ENCODE measurements at regions not wholly inside any gene's neighbourhood (a gene's known extent, or its start where the extent isn't known, plus 50 kb on each side); places are given as distances from the start of the nearest gene placed in this dataset.

GRCh38 chr16:73831220-73831619, 465.4 kb upstream of the PSMD7 start:
- TF ChIP-seq CTCF (IDR thresholded peaks at IDR 0.05; ENCODE audit: unreplicated experiment), result no peak
- Mint-ChIP-seq H3K4me3 (ENCODE audit: unreplicated experiment) (no peak overlapping the region), H3K4me1 (ENCODE audit: unreplicated experiment) (peaks cover 4% of the 10 kb centered on the region), H3K36me3 (ENCODE audit: low read depth, unreplicated experiment) (no peaks in the 10 kb centered on the region), H3K27me3 (ENCODE audit: unreplicated experiment) (peaks cover 1% of the 10 kb centered on the region), H3K27ac (ENCODE audit: unreplicated experiment) (no peak overlapping the region), H3K9me3 (ENCODE audit: unreplicated experiment) (no peaks in the 10 kb centered on the region)
- DNase-seq (ENCODE audit: low spot score), result no peak

DNA sequence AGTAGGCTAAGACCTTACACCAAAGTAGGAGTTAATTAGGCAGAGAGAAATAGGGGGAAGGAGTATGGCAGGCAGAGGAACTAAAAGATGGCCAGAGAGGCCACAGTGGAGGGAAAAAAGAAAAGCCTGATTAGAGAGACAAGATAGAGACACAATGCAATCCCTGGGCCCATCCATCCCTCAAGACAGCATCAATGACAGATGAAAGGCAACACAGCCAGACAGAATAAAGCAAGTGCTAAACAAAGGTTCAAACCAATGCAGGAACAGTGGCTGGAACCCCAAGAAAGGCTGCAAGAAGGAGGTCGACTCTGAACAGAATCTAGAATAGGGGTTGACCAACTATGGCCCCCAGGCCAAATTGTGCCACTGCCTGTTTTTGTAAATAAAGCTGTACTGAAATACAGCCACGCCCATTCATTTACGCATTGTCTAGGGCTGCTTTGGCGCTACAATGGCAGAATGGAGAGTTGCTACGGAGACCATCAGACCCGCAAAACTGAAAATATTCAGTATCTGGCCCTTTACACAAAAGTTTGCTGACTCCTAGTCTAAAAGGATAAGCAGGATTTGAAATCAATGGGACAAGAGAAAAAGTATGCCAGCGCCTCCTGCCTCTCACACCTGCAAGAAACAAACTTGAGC, 473.3 kb upstream of the PSMD7 start:
- Mint-ChIP-seq H3K36me3 (ENCODE audit: low read depth, unreplicated experiment) (no peaks in the 10 kb centered on the region), H3K4me3 (ENCODE audit: unreplicated experiment) (no peak overlapping the region), H3K27ac (ENCODE audit: unreplicated experiment) (no peak overlapping the region), H3K9me3 (ENCODE audit: unreplicated experiment) (no peaks in the 10 kb centered on the region), H3K27me3 (ENCODE audit: unreplicated experiment) (peaks cover 5% of the 10 kb centered on the region), H3K4me1 (ENCODE audit: unreplicated experiment) (no peaks in the 10 kb centered on the region)
- no peak for DNase-seq (ENCODE audit: low spot score)
- no peak for TF ChIP-seq CTCF (IDR thresholded peaks at IDR 0.05; ENCODE audit: unreplicated experiment)

GRCh38 chr16:73817526-73818324, 478.9 kb upstream of the PSMD7 start:
- Mint-ChIP-seq H3K4me3 (ENCODE audit: unreplicated experiment) (no peak overlapping the region), H3K27ac (ENCODE audit: unreplicated experiment) (no peak overlapping the region), H3K27me3 (ENCODE audit: unreplicated experiment) (peaks cover 5% of the 10 kb centered on the region), H3K36me3 (ENCODE audit: low read depth, unreplicated experiment) (no peaks in the 10 kb centered on the region), H3K9me3 (ENCODE audit: unreplicated experiment) (no peaks in the 10 kb centered on the region), H3K4me1 (ENCODE audit: unreplicated experiment) (no peaks in the 10 kb centered on the region)
- TF ChIP-seq CTCF (IDR thresholded peaks at IDR 0.05; ENCODE audit: unreplicated experiment), result no peak
- DNase-seq (ENCODE audit: low spot score), result no peak

DNA sequence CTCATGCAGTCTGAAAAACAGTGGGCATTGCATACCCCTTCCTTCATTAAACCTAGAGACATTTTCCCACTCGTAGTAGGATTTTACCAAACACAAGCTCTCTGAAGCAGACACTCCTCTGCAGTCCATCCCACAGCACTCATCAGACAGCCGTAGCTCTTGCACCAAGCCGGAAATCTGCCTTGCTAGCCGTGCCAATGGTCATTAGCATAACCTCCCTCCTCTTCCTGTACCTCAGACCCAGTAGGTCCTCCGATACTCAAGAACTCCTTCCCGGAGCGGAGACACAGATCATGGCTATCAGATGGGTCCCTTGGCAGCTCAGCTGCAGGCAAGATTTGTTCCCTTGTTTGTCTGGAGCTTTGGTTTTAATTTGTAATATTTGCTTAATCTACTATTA, 483.1 kb upstream of the PSMD7 start:
- H3K27ac Mint-ChIP-seq (ENCODE audit: unreplicated experiment), result no peak overlapping the region
- no peak for TF ChIP-seq CTCF (IDR thresholded peaks at IDR 0.05; ENCODE audit: unreplicated experiment)
- peaks cover 2% of the 10 kb centered on the region for H3K27me3 Mint-ChIP-seq (ENCODE audit: unreplicated experiment)
- no peaks in the 10 kb centered on the region for H3K36me3 Mint-ChIP-seq (ENCODE audit: low read depth, unreplicated experiment)
- no peak overlapping the region for H3K4me3 Mint-ChIP-seq (ENCODE audit: unreplicated experiment)
- H3K9me3 Mint-ChIP-seq (ENCODE audit: unreplicated experiment), result no peaks in the 10 kb centered on the region
- no peaks in the 10 kb centered on the region for H3K4me1 Mint-ChIP-seq (ENCODE audit: unreplicated experiment)
- no peak for DNase-seq (ENCODE audit: low spot score)

DNA sequence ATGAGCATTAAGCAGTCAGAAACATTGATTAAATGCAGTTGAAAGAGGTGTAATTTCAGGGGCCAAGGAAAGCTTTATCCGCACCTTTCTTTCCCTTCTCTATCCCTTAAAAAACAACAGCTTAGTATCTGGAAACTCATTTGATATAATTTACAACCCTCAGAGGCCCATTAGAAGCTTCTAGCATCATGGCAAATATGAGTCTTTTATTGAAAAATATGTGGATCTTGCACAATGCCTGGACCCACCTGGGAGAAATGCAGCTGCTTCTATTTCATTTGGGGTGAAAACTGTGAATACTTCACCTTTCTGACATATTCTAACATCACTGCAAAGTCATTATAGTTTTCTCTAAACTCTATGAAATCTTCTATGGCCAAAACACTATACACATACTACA, 492.2 kb upstream of the PSMD7 start:
- no peak for TF ChIP-seq CTCF (IDR thresholded peaks at IDR 0.05; ENCODE audit: unreplicated experiment)
- no peaks in the 10 kb centered on the region for H3K4me1 Mint-ChIP-seq (ENCODE audit: unreplicated experiment)
- no peak overlapping the region for H3K4me3 Mint-ChIP-seq (ENCODE audit: unreplicated experiment)
- no peaks in the 10 kb centered on the region for H3K9me3 Mint-ChIP-seq (ENCODE audit: unreplicated experiment)
- no peak overlapping the region for H3K27ac Mint-ChIP-seq (ENCODE audit: unreplicated experiment)
- no peaks in the 10 kb centered on the region for H3K36me3 Mint-ChIP-seq (ENCODE audit: low read depth, unreplicated experiment)
- no peak for DNase-seq (ENCODE audit: low spot score)
- H3K27me3 Mint-ChIP-seq (ENCODE audit: unreplicated experiment), result peaks cover 3% of the 10 kb centered on the region
